GM18861 (cell line): ENCODE measurements at regions not wholly inside any gene's neighbourhood (a gene's known extent, or its start where the extent isn't known, plus 50 kb on each side); places are given as distances from the start of the nearest gene placed in this dataset.
"Not testable (repeated sequence)": the region's sequence is repeated elsewhere in the genome, so short reads cannot be mapped to it uniquely, and the experiment has no call there.

Experiments
- ATAC-seq: cut with Tn5 transposase; IDR thresholded peaks from one replicate; pipeline ENCODE4 v1.9.1; 2021; ENCODE audit not compliant: unreplicated experiment

GRCh38 chr10:106304056-106304455 lies 860.5 kb downstream of the SORCS1 start:
- no peak for ATAC-seq

- ATAC-seq, result no peak
Measured at GRCh38 chr10:106302961-106303360, 861.5 kb downstream of the SORCS1 start.

DNA sequence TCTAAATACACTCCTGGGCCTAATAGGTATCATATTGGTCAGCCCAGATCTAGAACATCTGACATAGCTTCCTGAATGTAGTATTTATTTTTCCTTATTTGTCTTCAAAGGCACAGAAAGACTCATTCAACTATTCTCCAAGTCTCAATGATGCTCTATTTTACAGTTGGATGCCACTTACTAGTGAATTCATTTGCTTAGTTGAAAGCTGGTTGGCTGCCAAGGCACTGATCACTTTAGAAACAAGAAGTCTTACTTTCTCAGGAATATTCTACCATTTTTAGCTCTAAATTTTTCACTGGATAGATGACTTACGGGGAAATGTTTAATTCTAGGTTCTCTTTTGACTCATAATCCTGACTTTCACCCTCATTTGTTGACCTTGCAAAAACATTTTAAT lies 863.4 kb downstream of the SORCS1 start:
- no peak for ATAC-seq

- ATAC-seq, result no peak
Measured at GRCh38 chr10:106296750-106297392, 867.6 kb downstream of the SORCS1 start.

GRCh38 chr10:106284802-106285587 lies 879.5 kb downstream of the SORCS1 start:
- no peak for ATAC-seq

- ATAC-seq, result no peak
Measured at GRCh38 chr10:106280896-106281460, 883.5 kb downstream of the SORCS1 start.

- ATAC-seq, result no peak
Measured at GRCh38 chr10:106278383-106278782, 886.1 kb downstream of the SORCS1 start.

- ATAC-seq, result no peak
Measured at GRCh38 chr10:106271237-106271636, 893.3 kb downstream of the SORCS1 start.

DNA sequence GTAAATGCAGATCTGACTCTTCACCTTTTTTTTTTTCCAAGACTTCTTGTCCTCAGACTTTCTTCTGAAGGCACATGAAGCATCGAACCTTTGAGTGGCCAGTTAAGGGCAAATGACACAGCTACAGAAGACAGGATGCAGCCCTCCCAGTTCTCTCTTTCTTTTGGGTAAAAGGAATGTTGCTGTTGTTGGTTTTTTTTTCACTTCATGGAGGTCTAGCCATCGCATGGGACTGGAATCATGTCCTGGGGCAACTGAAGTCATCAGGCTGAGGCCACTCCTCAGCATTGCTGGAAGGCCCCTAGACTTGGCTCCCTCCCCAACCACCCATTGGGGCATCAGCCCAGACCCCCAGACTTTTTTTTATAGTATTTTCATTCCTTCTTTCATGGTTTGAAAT lies 896.5 kb downstream of the SORCS1 start:
- no peak for ATAC-seq

DNA sequence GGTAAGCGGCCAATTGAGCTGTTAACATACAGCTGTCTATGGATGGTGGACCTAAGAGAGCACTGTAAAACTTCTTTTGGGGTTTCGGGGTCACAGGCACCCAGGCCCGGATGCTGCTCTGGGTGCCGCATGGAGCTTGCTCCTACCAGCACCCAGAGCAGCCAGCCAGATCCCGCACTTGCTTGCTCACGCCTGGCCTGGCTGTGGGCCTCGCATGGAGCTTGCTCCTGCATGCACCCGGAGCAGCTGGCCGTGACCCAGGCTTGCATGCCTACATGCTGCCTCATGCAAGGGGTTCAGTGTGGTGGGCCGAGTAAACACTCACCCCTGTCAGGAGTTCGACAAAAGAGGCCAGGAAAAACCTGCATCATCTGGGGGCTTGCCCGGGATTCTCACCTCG lies 896.9 kb downstream of the SORCS1 start:
- ATAC-seq, result no peak

- not testable (repeated sequence) for ATAC-seq
Measured at GRCh38 chr10:106257432-106257831, 907.1 kb downstream of the SORCS1 start.

GRCh38 chr10:106255111-106255678 lies 909.3 kb downstream of the SORCS1 start:
- ATAC-seq, result no peak

GRCh38 chr10:106254071-106254470 lies 910.4 kb downstream of the SORCS1 start:
- ATAC-seq, result no peak

DNA sequence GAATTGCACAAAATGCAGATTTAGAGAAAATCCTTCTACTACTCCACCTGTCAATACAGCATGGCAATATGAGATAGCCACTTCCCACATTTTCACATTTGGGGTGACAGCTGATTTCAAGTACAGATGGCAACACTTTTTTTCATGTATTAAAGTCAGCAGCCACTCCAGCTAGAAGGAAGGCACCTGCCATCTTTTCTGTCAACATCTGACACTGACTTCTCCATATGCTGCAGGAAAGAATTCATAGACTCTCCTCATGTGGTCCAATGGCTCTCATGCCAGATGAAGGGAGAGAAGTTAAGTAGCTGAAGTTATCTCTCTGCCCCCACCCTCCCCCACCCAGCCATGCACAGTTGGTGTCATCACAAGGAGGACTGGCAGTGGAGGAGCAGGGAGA lies 912.0 kb downstream of the SORCS1 start:
- ATAC-seq, result no peak

DNA sequence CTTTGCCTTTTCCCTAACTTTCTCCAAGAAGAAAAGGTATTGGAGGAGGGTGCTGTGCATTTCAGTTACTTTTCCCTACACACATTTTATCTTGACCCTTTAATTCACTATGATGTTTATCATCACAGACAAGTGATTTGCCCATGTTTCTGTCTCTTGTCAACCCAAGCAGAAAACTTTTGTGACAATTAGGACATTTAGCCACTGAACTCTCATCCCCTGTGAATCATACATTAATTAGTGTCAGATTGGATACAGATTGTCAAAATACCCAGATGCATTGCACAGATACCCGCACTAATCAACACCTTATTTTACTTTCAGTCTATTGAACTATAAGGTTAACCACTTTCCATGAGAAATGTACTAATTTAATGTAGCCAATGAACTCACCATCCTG lies 912.9 kb downstream of the SORCS1 start:
- ATAC-seq, result no peak

DNA sequence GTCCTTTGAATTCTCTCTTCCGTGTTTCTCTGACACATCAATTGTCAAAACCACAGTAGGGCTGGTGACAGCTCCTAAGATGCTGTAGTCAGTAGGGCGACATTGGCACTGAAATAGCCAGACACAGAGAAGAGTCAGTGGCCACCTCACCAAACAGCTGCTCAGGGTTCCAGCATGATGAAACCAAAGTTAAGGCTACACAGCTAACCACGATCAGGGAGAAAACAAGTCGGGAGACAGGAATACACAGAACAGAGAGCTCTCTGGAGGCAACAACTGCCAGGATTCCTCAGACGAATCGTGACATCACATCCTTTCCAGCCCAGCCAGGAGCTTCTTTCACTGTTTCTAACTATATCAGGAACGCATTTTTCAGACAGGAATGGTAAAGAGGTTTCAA lies 922.2 kb downstream of the SORCS1 start:
- no peak for ATAC-seq

DNA sequence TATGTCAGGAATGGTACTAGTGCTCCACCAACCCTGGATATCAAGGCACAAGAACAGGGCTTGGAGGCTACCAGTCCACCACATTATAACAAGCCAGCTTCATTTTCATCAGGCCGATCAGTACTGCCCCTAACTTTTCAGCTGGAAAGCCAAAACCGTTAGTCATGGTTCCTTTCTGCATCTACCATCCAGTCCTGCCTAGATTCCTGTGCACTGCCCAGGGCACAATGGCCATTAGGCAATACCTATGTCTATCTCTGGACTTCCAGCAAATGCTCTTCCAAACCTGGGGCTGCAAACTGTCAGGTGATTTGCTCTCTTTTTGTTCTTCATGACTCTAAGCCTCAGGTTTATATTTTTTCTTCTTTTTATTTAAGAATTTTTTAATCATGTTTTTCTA lies 937.7 kb downstream of the SORCS1 start:
- no peak for ATAC-seq

- no peak for ATAC-seq
Measured at GRCh38 chr10:106226142-106226541, 938.4 kb downstream of the SORCS1 start.

DNA sequence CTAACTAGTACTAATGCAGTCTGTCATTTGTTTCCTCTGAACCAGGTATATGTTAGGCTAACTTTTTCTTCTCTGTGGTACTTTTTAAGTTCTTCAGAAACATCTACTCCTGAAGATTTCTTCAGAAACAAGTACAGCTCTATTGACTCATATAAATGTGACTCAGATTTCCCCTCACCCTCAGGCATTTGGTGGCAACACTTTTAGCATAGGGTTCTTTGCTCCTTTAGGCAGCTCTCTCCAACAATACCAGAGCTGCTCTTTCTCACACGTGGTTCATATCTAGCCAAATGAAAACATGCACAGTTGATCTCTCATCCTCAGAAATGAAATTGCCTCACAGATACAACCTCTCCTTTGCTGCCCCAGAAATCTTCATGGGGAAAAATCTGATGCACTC lies 939.8 kb downstream of the SORCS1 start:
- ATAC-seq, result no peak

DNA sequence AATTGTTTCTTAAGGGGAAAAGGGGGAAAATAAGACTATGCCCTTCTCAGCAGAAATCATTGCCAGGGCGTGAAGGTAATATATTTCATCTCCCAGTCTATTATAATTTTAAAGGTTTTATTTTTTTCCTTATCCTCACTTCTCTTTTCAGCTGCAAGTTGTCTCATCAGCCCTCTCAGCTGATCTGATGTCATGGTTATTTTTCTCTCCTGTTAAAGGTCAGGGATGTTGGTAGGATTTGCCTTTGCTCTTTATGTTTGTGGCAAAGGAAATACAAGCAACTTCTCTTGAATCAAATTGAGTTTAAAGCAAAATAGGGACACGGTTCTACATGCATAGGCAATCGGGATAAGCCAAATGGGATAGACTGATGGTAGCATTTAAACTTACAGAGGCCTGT lies 946.9 kb downstream of the SORCS1 start:
- ATAC-seq, result no peak

DNA sequence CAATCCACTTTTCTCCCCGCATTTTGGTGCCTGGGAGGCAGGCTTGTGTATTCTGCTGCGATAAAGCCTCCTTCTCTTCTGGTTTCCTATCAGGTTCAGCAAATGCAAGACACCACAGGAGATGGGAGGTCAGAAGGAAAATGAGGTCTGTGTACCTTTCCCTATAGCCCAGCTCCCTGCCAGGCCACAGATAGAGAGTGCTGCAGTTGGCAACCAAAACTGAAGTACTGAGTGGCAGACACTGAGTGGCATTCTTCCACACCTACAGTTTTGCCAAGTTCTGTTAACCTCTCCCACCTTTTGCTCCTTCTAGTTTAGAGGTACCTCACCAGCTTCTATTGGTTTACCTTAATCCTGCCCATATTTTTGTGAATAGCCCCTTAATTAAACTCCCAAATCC lies 948.4 kb downstream of the SORCS1 start:
- ATAC-seq, result no peak

GRCh38 chr10:106214243-106214642 lies 950.3 kb downstream of the SORCS1 start:
- ATAC-seq, result no peak
